Calu3 (cell line): ENCODE measurements at regions not wholly inside any gene's neighbourhood (a gene's known extent, or its start where the extent isn't known, plus 50 kb on each side); places are given as distances from the start of the nearest gene placed in this dataset.

Source experiments
- BruUV-seq: library from RNA; stranded (reverse); fragments of 400-500 nt; replicated peaks from 2 replicates; lab custom pipeline; 2021; lab: Mats Ljungman, UMichigan
- CTCF ChIA-PET: fragments of 300-600 bp; sonication (Branson Sonifier 250); formaldehyde crosslinking; loops from one replicate; lab custom pipeline; 2022; ENCODE audit warnings: antibody characterized with exemption; lab: Charles Lee
- DNase-seq: peaks from one replicate; pipeline ENCODE4 v3.0.0; 2022
- H3K27ac Mint-ChIP-seq: one replicate; pipeline ENCODE4 v1.8.0; 2022; ENCODE audit warnings: mixed read lengths; ENCODE audit not compliant: unreplicated experiment
- H3K27me3 Mint-ChIP-seq: one replicate; pipeline ENCODE4 v1.8.0; 2022; ENCODE audit warnings: mixed read lengths; ENCODE audit not compliant: unreplicated experiment
- H3K36me3 Mint-ChIP-seq: one replicate; pipeline ENCODE4 v1.8.0; 2022; ENCODE audit warnings: mild to moderate bottlenecking, moderate library complexity, mixed read lengths; ENCODE audit not compliant: insufficient read depth, unreplicated experiment
- H3K4me1 Mint-ChIP-seq: one replicate; pipeline ENCODE4 v1.8.0; 2022; ENCODE audit warnings: mild to moderate bottlenecking, low read depth, mixed read lengths; ENCODE audit not compliant: unreplicated experiment
- H3K4me3 Mint-ChIP-seq: one replicate; pipeline ENCODE4 v1.8.0; 2022; ENCODE audit warnings: mild to moderate bottlenecking, low read depth, moderate library complexity, mixed read lengths; ENCODE audit not compliant: unreplicated experiment
- H3K9me3 Mint-ChIP-seq: one replicate; pipeline ENCODE4 v1.8.0; 2022; ENCODE audit warnings: low read depth, mixed read lengths; ENCODE audit not compliant: unreplicated experiment
- CTCF ChIP-seq: fragments of 200-600 bp; IDR thresholded peaks from one replicate; pipeline ENCODE4 v1.8.0; 2022; ENCODE audit warnings: antibody characterized with exemption; ENCODE audit not compliant: unreplicated experiment
- intact Hi-C: fragments of 100-400 bp; cut with micrococcal nuclease; formaldehyde crosslinking; loops from one replicate; pipeline ENCODE4 v1.10.0; 2022; ENCODE audit not compliant: unreplicated experiment

DNA sequence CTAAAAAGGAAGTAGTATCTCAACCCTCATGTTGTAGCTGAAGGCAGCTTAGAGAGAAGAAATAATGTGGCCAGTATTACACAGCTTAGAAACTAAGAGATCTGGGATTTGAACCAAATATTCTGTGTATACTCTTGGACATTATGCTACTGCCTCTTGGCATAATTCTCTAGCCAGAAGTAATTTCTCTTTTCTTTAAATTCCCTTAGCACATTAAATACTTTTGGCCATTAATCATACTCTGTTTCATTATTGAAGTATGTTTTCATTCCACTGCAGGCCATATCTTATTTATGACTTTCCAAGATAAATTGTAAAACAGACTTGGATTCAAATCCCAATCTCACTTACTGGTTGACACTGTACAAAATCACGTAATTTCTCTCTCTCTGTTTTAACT is 181.3 kb upstream of the SPAG17 start:
- intact Hi-C loops: no loop called here
- BruUV-seq: no TSS peak
- peaks cover 3% of the 10 kb centered on the region for H3K9me3 Mint-ChIP-seq
- TF ChIP-seq CTCF: no peak
- CTCF ChIA-PET: no interaction called here
- no peaks in the 10 kb centered on the region for H3K36me3 Mint-ChIP-seq
- no peak overlapping the region for H3K27ac Mint-ChIP-seq
- DNase-seq: no peak
- H3K4me3 Mint-ChIP-seq: no peak overlapping the region
- H3K4me1 Mint-ChIP-seq: no peaks in the 10 kb centered on the region
- H3K27me3 Mint-ChIP-seq: no peaks in the 10 kb centered on the region

DNA sequence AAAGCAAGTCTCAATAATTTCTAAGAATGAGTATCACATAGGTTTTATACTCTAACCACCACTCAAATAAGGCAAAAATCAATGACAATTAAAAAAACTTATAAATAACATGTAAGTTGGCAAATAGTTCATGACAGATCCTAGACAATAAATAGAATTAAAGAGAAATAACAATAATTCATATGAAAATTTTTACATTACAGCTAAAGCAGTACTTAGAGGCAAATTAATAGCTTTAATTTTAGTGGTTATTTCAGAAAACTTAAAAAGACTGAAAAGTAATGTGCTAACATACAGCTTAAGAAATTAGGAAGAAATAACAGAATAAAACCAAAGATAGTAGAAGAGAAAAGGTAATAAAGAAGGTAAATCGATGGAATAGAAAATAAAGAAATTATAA is 179.9 kb upstream of the SPAG17 start:
- DNase-seq: no peak
- H3K4me3 Mint-ChIP-seq: no peak overlapping the region
- intact Hi-C loops: no loop called here
- no peak for TF ChIP-seq CTCF
- CTCF ChIA-PET: no interaction called here
- H3K9me3 Mint-ChIP-seq: peaks cover 6% of the 10 kb centered on the region
- BruUV-seq: no TSS peak
- no peak overlapping the region for H3K27ac Mint-ChIP-seq
- H3K36me3 Mint-ChIP-seq: no peaks in the 10 kb centered on the region
- H3K27me3 Mint-ChIP-seq: no peaks in the 10 kb centered on the region
- no peaks in the 10 kb centered on the region for H3K4me1 Mint-ChIP-seq

DNA sequence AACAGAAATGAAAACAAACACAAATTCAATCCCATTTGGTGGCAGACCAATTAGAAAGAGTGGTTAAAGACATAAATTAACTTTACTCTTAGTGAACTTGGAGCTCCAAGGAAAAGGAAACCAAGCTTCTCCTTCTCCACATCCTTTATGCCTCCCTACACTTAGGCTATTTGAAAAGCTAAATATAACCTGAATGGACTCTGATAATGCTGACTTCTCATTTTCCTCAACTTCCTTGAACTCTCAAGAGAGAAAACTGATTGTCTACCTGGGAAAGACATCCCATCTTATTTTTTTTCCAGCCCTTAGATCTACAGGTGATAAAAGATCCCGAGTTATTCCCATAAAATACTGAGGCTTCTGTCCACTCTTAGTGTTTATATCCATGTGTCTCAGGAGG is 178.4 kb upstream of the SPAG17 start:
- H3K4me3 Mint-ChIP-seq: no peak overlapping the region
- CTCF ChIA-PET: no interaction called here
- intact Hi-C loops: no loop called here
- H3K27me3 Mint-ChIP-seq: no peaks in the 10 kb centered on the region
- H3K27ac Mint-ChIP-seq: no peak overlapping the region
- no peak for TF ChIP-seq CTCF
- DNase-seq: no peak
- BruUV-seq: no TSS peak
- no peaks in the 10 kb centered on the region for H3K4me1 Mint-ChIP-seq
- H3K9me3 Mint-ChIP-seq: peaks cover 9% of the 10 kb centered on the region
- no peaks in the 10 kb centered on the region for H3K36me3 Mint-ChIP-seq

- no TSS peak for BruUV-seq
- H3K27ac Mint-ChIP-seq: no peak overlapping the region
- CTCF ChIA-PET: no interaction called here
Observed at GRCh38 chr1:118360817-118361216, 175.8 kb upstream of the SPAG17 start.

More at GRCh38 chr1:118360817-118361216, 175.8 kb upstream of the SPAG17 start:
- intact Hi-C loops: no loop called here
- Mint-ChIP-seq H3K9me3 (peaks cover 13% of the 10 kb centered on the region), H3K4me3 (no peak overlapping the region), H3K36me3 (no peaks in the 10 kb centered on the region), H3K4me1 (no peaks in the 10 kb centered on the region), H3K27me3 (no peaks in the 10 kb centered on the region)
- DNase-seq: no peak
- no peak for TF ChIP-seq CTCF
